GM12873 (cell line): ENCODE measurements at regions not wholly inside any gene's neighbourhood (a gene's known extent, or its start where the extent isn't known, plus 50 kb on each side); places are given as distances from the start of the nearest gene placed in this dataset.

Experiments
- TF ChIP-seq, protein P1 (sequence below): IDR thresholded peaks from 2 replicates; pipeline ENCODE4 v1.5.1; 2012; ENCODE audit warnings: low read depth, mild to moderate bottlenecking, moderate library complexity, low read length, control low read depth; ENCODE audit not compliant: insufficient read depth; ENCODE audit errors: missing control alignments

DNA sequence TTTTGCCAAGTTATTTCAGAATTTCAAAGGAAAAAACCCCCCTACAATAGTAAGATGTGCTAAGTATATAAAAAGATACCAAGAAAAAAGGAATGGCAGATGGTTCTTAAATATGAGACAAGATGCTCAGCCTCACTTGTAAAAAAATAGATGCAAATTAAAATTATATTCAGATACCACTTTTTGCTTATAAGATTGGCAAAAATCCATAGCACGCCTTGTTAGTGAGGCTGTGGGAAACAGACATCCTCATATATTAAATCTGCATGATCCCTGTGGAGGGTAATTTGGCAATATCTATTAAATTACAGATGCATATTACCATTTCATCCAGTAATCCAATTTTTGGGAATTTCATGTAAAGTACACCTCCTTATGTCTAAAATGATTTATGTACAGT lies 62.5 kb upstream of the PDHA1 start:
- TF ChIP-seq, protein P1, sequence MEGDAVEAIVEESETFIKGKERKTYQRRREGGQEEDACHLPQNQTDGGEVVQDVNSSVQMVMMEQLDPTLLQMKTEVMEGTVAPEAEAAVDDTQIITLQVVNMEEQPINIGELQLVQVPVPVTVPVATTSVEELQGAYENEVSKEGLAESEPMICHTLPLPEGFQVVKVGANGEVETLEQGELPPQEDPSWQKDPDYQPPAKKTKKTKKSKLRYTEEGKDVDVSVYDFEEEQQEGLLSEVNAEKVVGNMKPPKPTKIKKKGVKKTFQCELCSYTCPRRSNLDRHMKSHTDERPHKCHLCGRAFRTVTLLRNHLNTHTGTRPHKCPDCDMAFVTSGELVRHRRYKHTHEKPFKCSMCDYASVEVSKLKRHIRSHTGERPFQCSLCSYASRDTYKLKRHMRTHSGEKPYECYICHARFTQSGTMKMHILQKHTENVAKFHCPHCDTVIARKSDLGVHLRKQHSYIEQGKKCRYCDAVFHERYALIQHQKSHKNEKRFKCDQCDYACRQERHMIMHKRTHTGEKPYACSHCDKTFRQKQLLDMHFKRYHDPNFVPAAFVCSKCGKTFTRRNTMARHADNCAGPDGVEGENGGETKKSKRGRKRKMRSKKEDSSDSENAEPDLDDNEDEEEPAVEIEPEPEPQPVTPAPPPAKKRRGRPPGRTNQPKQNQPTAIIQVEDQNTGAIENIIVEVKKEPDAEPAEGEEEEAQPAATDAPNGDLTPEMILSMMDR, result no peak

DNA sequence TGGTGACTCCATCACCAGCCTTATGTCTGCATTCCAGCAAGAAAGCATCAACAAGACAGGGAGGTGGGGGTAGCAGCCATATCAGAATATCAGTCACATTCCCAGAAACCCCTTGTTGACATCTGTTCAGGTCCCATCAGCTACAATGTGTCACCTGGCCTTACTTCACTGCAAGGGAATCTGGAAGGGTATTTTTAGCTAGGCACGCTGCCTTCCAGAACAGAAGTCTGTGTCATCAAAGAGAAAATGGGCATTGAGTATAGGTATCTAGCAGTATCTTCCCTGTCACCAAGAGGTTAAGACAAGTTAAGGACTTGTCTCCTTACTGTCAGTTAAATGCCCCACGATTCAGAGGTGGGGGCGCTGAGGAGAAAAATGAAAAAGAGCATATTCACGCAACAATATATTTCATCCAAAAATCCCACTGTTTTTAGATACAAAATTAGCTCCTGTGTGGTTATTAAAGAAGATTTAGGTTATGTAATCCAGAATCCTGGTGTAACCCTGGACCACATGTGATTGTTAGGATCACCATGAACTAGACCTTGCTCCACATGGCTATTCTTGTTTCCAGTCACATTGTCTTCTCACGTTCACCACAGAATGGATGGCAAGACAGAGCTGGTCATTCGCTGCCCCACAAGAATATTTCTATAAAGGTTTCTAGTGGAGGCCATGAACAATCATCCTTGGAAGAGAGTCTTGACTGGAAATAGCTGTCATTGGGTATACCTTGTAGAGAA lies 60.0 kb upstream of the PDHA1 start:
- TF ChIP-seq, protein P1, result no peak

GRCh38 chrX:19285857-19286256 lies 57.9 kb upstream of the PDHA1 start:
- TF ChIP-seq, protein P1, result no peak

DNA sequence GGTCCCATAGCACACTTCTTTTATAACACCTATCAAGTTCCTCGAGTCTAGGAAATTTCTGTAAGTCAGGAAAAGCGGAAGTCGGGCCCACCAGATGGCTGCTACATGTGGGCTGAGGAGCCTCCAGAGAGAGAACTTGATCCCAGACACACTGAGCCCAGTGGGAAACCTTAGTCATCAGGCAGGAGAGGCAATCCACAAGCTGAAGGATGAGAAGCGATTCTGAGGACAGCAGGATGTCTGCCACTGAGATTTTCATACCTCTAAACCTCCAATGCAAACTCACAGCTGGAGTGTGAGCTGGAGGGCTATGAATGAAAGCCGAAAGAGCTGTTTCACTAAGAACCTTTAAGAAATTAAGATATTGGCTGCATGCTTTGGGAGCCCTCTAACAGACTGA lies 52.6 kb upstream of the PDHA1 start:
- TF ChIP-seq, protein P1, result no peak

- TF ChIP-seq, protein P1, result no peak
Measured at GRCh38 chrX:19293606-19294325, 50.0 kb upstream of the PDHA1 start.
